Smooth muscle cell (in vitro differentiated cells): ENCODE measurements at regions not wholly inside any gene's neighbourhood (a gene's known extent, or its start where the extent isn't known, plus 50 kb on each side); places are given as distances from the start of the nearest gene placed in this dataset.

Source experiments
- DNase-seq: peaks from one replicate; lab custom pipeline; 2025; ENCODE audit not compliant: unreplicated experiment; lab: John Stamatoyannopoulos, UW
- H2AFZ ChIP-seq: fragments of 200-600 bp; sonication (generic); 2 replicates; pipeline ENCODE4 v1.6.0; 2016; ENCODE audit warnings: antibody characterized with exemption, low read depth, mild to moderate bottlenecking
- H3F3A ChIP-seq: fragments of 200-600 bp; sonication (generic); 2 replicates; pipeline ENCODE4 v1.6.0; 2017; ENCODE audit warnings: antibody characterized with exemption, low read depth
- H3K27ac ChIP-seq: fragments of 200-600 bp; sonication (generic); 2 replicates; pipeline ENCODE4 v1.5.1; 2016; ENCODE audit warnings: low read depth, mild to moderate bottlenecking
- H3K27me3 ChIP-seq: fragments of 200-600 bp; sonication (generic); 2 replicates; pipeline ENCODE4 v1.6.1; 2016; ENCODE audit warnings: low read depth, mild to moderate bottlenecking
- H3K36me3 ChIP-seq: fragments of 200-600 bp; sonication (generic); 2 replicates; pipeline ENCODE4 v1.5.1; 2016; ENCODE audit warnings: low read depth
- H3K4me1 ChIP-seq: fragments of 200-600 bp; sonication (generic); 2 replicates; pipeline ENCODE4 v1.5.1; 2016; ENCODE audit warnings: low read depth
- H3K4me2 ChIP-seq: fragments of 200-600 bp; sonication (generic); 2 replicates; pipeline ENCODE4 v1.6.0; 2016; ENCODE audit warnings: mild to moderate bottlenecking
- H3K4me3 ChIP-seq: fragments of 200-600 bp; sonication (generic); 2 replicates; pipeline ENCODE4 v1.5.1; 2016; ENCODE audit warnings: mild to moderate bottlenecking
- H3K79me2 ChIP-seq: fragments of 200-600 bp; sonication (generic); 2 replicates; pipeline ENCODE4 v1.6.0; 2016; ENCODE audit warnings: low read depth, mild to moderate bottlenecking
- H3K9ac ChIP-seq: fragments of 200-600 bp; sonication (generic); 2 replicates; pipeline ENCODE4 v1.6.0; 2016; ENCODE audit warnings: low read depth
- H3K9me3 ChIP-seq: fragments of 200-600 bp; sonication (generic); replicated peaks from 2 replicates; pipeline ENCODE4 v1.5.1; 2016; ENCODE audit warnings: low read depth
- H4K20me1 ChIP-seq: fragments of 200-600 bp; sonication (generic); 2 replicates; pipeline ENCODE4 v1.6.0; 2016; ENCODE audit warnings: low read depth
- WGBS: methylation state at CpG from one replicate; pipeline ENCODE4 v1.1.7; 2016; ENCODE audit warnings: low lambda C conversion rate; 5-methylcytosine and 5-hydroxymethylcytosine counted together
- TF ChIP-seq, protein P1 (sequence below): fragments of 200-600 bp; sonication (generic); IDR thresholded peaks from 2 replicates; pipeline ENCODE4 v1.5.1; 2017; ENCODE audit warnings: borderline replicate concordance, mild to moderate bottlenecking, antibody characterized with exemption; ENCODE audit not compliant: insufficient read depth, poor library complexity, severe bottlenecking

DNA sequence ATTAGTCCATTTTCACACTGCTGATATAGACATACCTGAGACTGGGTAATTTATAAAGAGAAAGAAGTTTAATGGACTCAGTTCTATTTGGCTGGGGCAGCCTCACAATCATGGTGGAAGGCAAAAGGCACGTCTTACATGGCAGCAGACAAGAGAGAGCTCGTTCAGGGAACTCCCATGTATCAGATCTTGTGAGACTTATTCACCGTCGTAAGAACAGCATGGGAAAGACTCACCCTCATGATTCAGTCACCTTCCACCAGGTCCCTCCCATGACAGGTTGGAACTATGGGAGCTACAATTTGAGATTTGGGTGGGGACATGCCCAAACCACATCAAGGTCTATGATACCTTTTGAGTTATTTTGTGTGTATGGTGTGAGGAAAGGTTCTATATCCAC is 66.9 kb downstream of the METRNL start:
- TF ChIP-seq, protein P1, sequence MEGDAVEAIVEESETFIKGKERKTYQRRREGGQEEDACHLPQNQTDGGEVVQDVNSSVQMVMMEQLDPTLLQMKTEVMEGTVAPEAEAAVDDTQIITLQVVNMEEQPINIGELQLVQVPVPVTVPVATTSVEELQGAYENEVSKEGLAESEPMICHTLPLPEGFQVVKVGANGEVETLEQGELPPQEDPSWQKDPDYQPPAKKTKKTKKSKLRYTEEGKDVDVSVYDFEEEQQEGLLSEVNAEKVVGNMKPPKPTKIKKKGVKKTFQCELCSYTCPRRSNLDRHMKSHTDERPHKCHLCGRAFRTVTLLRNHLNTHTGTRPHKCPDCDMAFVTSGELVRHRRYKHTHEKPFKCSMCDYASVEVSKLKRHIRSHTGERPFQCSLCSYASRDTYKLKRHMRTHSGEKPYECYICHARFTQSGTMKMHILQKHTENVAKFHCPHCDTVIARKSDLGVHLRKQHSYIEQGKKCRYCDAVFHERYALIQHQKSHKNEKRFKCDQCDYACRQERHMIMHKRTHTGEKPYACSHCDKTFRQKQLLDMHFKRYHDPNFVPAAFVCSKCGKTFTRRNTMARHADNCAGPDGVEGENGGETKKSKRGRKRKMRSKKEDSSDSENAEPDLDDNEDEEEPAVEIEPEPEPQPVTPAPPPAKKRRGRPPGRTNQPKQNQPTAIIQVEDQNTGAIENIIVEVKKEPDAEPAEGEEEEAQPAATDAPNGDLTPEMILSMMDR, result no peak
- WGBS, result 83% methylated on average over 4 of the region's 4 CpGs
- H3K27ac ChIP-seq, result no peak overlapping the region
- peaks cover 5% of the 10 kb centered on the region for H3K4me1 ChIP-seq
- H3F3A ChIP-seq, result no peaks in the 10 kb centered on the region
- H3K36me3 ChIP-seq, result no peaks in the 10 kb centered on the region
- no peaks in the 10 kb centered on the region for H3K9me3 ChIP-seq
- no peaks in the 10 kb centered on the region for H3K27me3 ChIP-seq
- H3K9ac ChIP-seq, result no peak overlapping the region
- H4K20me1 ChIP-seq, result no peaks in the 10 kb centered on the region
- no peak for DNase-seq
- H3K4me3 ChIP-seq, result no peak overlapping the region
- no peak overlapping the region for H2AFZ ChIP-seq
- no peaks in the 10 kb centered on the region for H3K79me2 ChIP-seq
- no peak overlapping the region for H3K4me2 ChIP-seq

DNA sequence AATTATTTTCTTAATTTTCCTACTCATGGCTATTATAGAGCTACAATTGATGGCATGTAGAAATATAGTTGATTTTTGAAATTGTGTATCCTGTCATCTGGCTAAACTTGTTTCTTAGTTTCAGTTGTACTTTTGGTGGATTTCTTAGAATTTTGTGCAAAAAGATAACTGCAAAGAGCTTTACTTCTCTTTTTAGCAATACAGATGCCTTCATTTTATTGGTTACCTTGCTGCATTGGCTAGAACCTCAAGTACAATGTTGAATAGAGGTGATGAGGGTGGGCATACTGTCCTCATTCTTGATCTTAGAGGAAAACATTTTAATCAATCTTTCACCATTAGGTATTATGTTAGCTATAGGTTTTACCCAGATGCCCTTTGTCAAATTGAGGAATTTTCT is 67.9 kb downstream of the METRNL start:
- H3K9me3 ChIP-seq, result no peaks in the 10 kb centered on the region
- H3K79me2 ChIP-seq, result no peaks in the 10 kb centered on the region
- H3K9ac ChIP-seq, result no peak overlapping the region
- H3K4me2 ChIP-seq, result no peak overlapping the region
- H3F3A ChIP-seq, result no peaks in the 10 kb centered on the region
- TF ChIP-seq, protein P1, result no peak
- H4K20me1 ChIP-seq, result no peaks in the 10 kb centered on the region
- H3K27me3 ChIP-seq, result no peaks in the 10 kb centered on the region
- H2AFZ ChIP-seq, result no peak overlapping the region
- peaks cover 5% of the 10 kb centered on the region for H3K4me1 ChIP-seq
- H3K4me3 ChIP-seq, result no peak overlapping the region
- H3K27ac ChIP-seq, result no peak overlapping the region
- H3K36me3 ChIP-seq, result no peaks in the 10 kb centered on the region
- no peak for DNase-seq

DNA sequence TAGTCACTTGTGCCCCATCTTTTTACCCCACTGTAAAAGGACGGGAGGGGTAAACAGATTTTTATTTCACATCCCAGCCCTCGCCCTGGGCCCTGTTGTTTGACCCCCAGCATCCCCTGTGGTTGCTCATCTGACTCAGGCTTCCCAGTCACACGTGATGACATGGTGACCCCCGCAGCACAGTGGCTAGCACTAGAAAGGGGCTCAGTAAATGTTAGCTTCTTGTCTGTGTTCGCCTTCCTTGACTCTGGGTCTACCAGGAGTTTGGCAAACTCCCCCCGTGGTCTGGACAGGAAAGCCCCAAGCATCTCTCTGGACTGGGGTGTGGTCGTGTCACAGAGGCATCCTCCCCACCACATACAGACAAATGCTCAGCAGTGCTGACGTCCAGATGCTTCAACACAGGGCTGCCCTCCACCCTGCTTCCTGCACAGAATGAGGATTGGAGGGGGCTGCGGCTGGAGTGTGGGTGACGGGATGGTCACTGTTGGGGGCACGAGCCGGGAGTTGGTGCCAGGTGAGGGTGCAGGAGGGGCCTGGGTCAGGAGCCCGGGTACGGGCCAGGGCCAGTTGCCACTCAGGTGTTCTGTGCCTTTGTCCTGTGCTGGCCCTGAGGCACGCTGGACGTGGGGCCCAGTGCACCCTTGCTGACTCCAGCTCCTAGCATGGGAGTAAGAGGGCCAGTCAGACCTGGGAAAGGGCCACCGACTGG is 69.1 kb downstream of the METRNL start:
- no peaks in the 10 kb centered on the region for H3K36me3 ChIP-seq
- H2AFZ ChIP-seq, result no peak overlapping the region
- H3K4me3 ChIP-seq, result no peak overlapping the region
- no peak overlapping the region for H3K9ac ChIP-seq
- TF ChIP-seq, protein P1, result no peak
- peaks cover 5% of the 10 kb centered on the region for H3K4me1 ChIP-seq
- H3F3A ChIP-seq, result no peaks in the 10 kb centered on the region
- H4K20me1 ChIP-seq, result no peaks in the 10 kb centered on the region
- no peak overlapping the region for H3K4me2 ChIP-seq
- no peaks in the 10 kb centered on the region for H3K9me3 ChIP-seq
- H3K27ac ChIP-seq, result no peak overlapping the region
- DNase-seq, result no peak
- H3K27me3 ChIP-seq, result no peaks in the 10 kb centered on the region
- 89% methylated on average over 17 of the region's 17 CpGs for WGBS
- H3K79me2 ChIP-seq, result no peaks in the 10 kb centered on the region
